Peyer's patch (tissue), 4 donors: ENCODE measurements at regions not wholly inside any gene's neighbourhood (a gene's known extent, or its start where the extent isn't known, plus 50 kb on each side); places are given as distances from the start of the nearest gene placed in this dataset.

Source experiments
- POLR2A ChIP-seq, 2 donors: fragments of 450-650 bp; IDR thresholded peaks; one replicate each; pipeline ENCODE4 v1.5.1; 2017; ENCODE audit warnings: antibody characterized with exemption in 2 of 2, mild to moderate bottlenecking in 2 of 2, moderate library complexity in 2 of 2
- TF ChIP-seq, protein P1 (sequence below), 6 experiments: fragments of 450-650 bp in 4 of 6; fragments of 200-600 bp in 2 of 6; sonication (generic) in 1 of 6; IDR thresholded peaks; one replicate each; pipeline ENCODE4 v1.5.1; 2017 to 2019; ENCODE audit warnings: antibody characterized with exemption in 6 of 6, mild to moderate bottlenecking in 3 of 6, moderate library complexity in 1 of 6

DNA sequence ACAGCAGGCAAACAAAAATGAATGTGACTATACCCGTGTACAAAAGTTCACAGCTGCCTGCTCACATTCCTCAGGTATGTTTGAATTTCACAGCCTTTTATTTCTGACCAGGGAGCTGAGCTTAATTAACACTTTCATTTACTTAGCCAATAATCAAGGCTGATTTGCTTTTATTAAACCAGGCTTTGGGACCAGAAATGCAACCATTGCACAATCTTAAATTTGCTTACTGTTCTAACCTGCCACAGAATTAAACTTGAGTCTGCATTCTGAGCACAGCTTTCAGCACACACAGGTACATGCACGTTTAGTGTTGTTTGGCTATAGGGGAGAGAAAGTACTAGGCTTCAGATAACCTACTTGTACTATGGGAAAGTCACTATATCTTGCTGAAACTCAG lies 372.4 kb upstream of the ATP5MC3 start:
- TF ChIP-seq POLR2A (IDR thresholded peaks at IDR 0.05), result no peak
- TF ChIP-seq, protein P1, sequence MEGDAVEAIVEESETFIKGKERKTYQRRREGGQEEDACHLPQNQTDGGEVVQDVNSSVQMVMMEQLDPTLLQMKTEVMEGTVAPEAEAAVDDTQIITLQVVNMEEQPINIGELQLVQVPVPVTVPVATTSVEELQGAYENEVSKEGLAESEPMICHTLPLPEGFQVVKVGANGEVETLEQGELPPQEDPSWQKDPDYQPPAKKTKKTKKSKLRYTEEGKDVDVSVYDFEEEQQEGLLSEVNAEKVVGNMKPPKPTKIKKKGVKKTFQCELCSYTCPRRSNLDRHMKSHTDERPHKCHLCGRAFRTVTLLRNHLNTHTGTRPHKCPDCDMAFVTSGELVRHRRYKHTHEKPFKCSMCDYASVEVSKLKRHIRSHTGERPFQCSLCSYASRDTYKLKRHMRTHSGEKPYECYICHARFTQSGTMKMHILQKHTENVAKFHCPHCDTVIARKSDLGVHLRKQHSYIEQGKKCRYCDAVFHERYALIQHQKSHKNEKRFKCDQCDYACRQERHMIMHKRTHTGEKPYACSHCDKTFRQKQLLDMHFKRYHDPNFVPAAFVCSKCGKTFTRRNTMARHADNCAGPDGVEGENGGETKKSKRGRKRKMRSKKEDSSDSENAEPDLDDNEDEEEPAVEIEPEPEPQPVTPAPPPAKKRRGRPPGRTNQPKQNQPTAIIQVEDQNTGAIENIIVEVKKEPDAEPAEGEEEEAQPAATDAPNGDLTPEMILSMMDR (IDR thresholded peaks at IDR 0.05), result no peak
